C1 segment of cervical spinal cord (tissue), 14 donors: ENCODE measurements at regions not wholly inside any gene's neighbourhood (a gene's known extent, or its start where the extent isn't known, plus 50 kb on each side); places are given as distances from the start of the nearest gene placed in this dataset.
A peak's percentile ranks its signal among the peaks of the same experiment; 100 is the strongest.

Experiments
- DNase-seq, 14 donors: peaks; one replicate each; lab custom pipeline; 2025; lab: John Stamatoyannopoulos, UW

GRCh38 chr3:59418836-59419235, 369.0 kb upstream of the CFAP20DC start:
- peak in 1 of 14 donors; percentile 9 for DNase-seq

DNA sequence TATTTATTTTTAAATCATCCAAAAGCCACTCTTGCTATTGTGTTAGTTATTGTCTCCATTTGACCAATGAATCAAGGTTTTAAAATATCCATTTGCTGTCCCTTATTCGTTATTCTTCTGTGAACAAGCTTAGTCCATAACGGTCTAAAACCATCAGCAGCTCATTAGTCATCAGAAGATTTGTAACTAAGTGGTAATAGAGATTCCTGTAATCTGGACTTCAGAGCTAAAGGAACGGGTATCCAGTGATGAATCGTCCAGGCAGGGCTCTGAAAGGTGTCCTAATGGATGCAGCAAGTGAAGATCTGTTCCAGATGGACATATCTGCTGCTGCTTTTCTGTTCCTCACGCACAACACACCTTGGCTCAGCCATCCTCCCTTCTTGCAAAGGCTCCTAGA, 362.7 kb upstream of the CFAP20DC start:
- no peak for DNase-seq

GRCh38 chr3:59411694-59412093, 361.9 kb upstream of the CFAP20DC start:
- no peak for DNase-seq

DNA sequence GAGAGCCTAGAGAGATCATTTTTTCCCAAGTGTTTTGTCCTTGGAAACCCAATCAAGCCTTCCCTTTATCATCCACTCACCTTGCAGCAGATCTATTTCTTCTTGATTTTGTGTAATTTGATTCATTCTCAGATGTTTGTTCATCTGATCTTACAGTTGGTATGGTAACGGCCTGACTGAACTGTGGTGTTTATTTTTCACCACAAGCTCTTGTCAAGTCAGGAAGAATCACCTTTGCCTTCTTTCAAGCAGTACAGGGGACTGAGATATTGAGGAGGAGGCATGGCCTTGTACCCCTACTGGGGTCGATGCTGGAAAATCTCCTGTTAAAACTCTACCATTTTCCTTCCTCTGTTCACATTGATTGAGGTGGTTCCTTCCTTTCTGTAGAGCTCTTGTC, 361.4 kb upstream of the CFAP20DC start:
- DNase-seq: no peak

GRCh38 chr3:59408047-59408624, 358.3 kb upstream of the CFAP20DC start:
- DNase-seq: no peak

- no peak for DNase-seq
Observed at GRCh38 chr3:59407425-59407824, 357.6 kb upstream of the CFAP20DC start.

- DNase-seq: no peak
Observed at GRCh38 chr3:59406943-59407342, 357.1 kb upstream of the CFAP20DC start.

- DNase-seq: no peak
Observed at GRCh38 chr3:59404851-59405250, 355.0 kb upstream of the CFAP20DC start.

GRCh38 chr3:59404064-59404463, 354.2 kb upstream of the CFAP20DC start:
- DNase-seq: no peak

GRCh38 chr3:59401924-59402323, 352.1 kb upstream of the CFAP20DC start:
- no peak for DNase-seq

DNA sequence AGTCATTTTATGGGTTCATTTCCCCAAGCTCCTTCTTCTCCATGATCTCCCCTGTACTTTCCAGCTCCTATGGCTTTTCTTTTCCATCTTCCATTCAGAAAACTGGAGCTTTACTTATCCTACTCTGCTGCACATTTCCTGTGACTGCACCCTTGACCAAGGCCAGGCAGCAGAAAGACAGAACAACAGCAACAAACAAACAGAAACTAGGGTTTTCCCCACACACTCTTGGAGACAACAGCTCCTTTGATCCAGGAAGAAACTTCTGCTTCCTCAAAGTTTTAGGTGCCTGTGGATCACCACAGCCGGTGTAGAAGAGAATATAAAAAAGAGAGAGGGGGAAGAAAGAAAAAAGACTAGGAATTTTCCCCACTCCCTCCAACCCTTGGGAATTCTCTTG, 342.3 kb upstream of the CFAP20DC start:
- no peak for DNase-seq

DNA sequence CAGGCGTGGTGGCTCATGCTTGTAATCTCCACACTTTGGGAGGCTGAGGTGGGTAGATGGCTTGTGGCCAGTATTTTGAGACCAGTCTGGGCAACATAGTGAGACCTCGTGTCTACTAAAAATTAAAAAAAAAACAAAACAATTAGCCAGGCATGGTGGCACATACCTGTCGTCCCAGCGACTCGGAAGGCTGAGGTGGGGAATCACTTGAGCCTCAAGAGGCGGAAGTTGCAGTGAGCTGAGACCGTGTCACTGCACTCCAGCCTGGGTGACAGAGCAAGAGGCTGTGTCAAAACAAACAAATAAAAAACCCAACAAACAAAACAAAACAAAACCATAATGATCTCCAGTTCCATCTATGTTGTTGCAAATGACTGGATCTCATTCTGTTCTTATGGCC, 341.3 kb upstream of the CFAP20DC start:
- DNase-seq: no peak

- no peak for DNase-seq
Observed at GRCh38 chr3:59388555-59389270, 338.9 kb upstream of the CFAP20DC start.

- DNase-seq: no peak
Observed at GRCh38 chr3:59386165-59386564, 336.3 kb upstream of the CFAP20DC start.

GRCh38 chr3:59385547-59385946, 335.7 kb upstream of the CFAP20DC start:
- no peak for DNase-seq

GRCh38 chr3:59381282-59381681, 331.5 kb upstream of the CFAP20DC start:
- DNase-seq: no peak

DNA sequence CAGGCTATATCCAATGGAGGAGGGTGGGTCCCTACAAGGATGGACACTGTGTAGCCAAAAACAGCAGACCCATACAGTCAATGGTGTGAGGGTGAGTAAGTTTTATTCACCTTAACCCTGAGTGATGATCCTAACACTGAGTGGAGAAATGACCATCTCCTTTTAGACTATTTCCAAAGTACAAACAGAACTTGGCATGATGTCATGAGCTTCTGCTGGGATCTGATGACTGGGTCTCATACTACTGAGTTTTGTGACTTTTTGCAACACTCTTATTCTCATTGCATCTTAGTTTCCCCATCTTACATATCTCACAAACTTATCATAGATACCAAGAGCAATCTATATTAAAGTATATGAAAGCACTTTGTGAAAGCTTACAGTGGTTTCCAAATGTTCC, 330.3 kb upstream of the CFAP20DC start:
- DNase-seq: no peak

DNA sequence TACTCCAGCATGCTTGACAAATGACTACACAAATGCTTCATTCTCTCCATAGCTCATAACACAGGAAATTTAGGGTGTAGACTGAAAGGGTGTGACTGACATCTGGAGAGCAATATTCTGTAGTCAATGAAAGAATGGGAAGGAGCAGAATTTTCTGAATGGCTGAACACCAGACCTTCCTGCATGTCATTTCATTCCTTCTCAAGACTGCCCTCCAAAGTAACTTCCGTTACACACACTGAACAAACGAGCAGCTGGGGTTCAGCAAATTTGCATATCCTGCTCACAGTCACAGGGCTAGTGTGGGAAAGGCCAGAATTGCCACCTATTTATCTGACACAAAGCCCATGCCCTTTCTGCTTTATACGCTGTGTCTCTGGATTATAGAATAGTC, 325.0 kb upstream of the CFAP20DC start:
- DNase-seq: no peak

DNA sequence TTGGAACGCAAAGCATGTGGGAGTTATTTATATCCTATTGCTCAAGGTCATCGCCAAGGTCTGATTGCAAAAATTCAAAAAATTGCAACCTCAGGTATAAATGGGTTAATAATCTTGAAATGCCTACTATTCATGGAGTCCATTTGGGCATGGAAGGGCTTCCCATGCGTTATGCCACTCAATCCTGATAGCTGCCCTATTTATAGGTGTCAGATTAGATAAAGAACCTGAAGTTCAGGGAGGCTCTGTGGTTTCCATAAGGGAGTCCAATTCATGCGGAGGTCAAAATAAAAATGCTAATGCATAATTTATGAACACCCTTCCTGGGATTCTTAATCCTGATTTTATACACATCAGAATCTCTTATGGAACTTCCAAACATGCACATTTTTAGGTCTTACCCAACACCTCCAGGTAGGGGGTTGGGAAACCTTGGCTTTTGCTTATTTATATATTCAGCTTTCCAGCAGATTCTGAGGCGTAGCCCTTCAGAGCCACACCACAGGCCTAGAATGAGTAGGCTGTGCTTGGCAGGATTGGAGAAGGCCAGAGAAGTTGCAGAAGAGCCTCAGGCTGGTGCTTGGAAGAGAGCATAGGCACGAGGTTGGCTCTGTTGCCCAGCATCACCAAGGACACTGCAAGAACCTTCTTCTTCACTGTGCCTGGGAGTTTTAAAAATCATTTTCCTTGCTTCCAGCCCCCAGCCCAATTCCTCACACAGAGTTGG, 324.4 kb upstream of the CFAP20DC start:
- DNase-seq: no peak

DNA sequence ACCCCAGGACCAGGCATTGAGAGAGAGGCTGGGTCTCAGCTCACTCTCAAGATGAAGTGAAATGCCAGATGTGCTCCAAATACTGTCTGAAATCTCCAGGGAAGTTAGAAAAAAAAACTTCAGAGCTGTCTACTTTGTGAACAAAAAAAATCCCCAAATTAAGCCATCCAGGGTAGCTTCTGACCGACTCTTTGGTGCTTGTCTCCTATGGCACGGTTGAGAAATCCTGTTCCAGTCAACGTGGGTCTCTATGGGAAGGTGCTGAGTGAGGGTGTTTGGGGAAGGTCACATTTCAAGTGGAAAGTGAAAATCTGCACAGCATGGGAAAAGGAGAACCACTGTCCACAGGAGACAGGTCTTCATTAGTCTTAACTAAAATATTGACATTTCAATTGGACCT, 322.5 kb upstream of the CFAP20DC start:
- no peak for DNase-seq

DNA sequence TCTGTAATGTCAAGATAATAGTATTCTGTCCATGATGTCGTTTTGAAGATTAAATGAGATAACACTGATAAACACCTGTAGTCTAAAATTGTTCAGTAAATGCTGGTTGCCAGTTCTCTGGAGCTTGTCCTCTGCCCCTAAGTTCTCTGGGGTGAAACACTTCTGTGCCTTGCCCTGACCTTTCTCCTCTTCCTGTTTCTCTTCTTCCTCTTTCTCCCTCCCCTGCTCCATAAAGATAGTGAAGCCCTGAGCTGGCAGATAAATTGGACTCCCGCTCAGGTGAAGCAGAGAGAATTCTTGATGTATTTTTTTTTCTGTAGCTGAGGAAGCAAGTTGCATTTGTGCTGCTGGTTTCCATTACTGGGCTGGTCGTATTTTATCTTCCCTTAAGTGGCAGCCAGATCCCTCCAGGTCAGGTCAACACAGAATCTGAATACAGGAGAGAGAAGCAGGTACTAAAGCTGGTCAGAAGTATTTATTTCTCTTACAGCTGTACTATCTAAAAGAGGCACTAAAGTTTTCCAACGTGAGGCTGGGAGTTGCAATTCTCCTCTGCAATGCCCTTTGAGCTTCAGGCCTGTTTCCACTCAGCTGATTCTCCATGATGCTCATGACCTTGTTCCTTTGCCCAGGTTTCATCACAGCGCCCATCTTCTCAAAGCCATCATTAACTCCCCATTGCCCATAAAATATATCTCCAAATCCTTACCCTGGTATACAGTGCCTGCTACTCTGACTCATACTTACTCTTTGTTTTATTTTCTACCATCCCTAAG, 319.3 kb upstream of the CFAP20DC start:
- no peak for DNase-seq

DNA sequence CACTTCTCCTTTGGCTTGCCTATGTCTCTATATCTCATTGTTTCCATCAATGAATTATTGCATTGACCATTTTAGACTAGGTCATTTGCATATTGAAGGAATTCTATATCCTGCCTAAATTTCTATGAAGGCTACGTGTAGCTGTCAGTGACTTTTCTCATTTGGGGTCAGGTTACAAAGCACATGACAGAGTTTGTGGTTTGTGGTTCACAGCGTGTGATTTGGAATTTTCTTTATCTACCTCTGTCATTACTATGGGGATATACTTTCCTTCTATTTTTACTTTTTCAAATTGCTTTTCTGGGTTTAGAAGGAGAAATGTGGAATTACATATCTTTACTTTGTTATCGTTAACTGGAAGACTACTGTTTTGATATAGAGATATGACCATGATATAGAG, 317.3 kb upstream of the CFAP20DC start:
- DNase-seq: no peak
